ENCODE measurements at regions not wholly inside any gene's neighbourhood (a gene's known extent, or its start where the extent isn't known, plus 50 kb on each side); places are given as distances from the start of the nearest gene placed in this dataset.

DNA sequence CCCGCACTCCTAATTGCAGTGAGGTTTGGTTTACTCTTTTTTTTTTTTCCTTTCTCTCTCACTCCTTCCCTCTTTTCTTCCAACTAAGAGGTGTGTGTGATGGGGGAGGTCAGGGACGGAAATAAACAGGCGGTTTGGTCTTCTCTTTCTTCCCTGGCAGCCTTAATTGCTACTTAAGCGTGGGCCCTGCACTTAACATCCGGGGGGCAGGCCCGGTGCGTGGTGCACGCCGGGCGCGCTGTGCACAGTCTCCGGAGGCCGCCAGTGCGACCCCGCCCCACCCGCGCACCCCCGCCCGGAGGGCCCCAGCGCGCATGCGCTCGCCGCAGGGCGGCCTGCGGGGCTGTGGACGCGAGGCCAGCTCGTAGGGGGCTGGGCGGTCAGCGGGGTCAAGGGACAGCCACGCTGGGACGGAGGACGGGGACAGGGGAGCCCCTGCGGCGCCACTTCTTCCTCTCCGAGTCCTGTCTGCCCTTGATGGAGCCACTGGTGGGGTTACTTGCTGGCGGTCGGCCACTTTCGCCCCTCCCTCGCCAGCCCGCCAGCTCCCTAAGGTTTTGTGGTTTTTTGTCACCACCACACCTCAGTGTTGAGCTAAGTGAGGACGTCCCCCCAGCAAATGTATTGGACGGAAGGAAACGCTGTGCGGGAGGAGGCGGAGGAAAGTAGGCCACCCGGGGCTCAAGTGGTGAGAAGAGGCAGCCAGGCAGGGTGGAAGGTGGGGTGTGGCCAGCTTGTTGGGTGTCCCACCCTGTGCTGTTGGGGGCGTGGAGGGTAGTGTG is 120.9 kb downstream of the MRM1 start:
- H3K9me3 ChIP-seq (ENCODE audit: low read depth, low read length): no peaks in the 10 kb centered on the region
- peaks cover 9% of the 10 kb centered on the region for H3K27me3 ChIP-seq (ENCODE audit: insufficient read depth, low read length)
- H3K4me2 ChIP-seq (ENCODE audit: insufficient read depth, low read length): peak overlapping the region; percentile 88
- peak overlapping the region; percentile 85 for H2AFZ ChIP-seq (ENCODE audit: low read length)
- peak; percentile 93 for DNase-seq (ENCODE audit: insufficient read length, low spot score, missing footprints)
- peak overlapping the region; percentile 26 for H3K27ac ChIP-seq (ENCODE audit: low read depth, low read length)
- no peaks in the 10 kb centered on the region for H3K36me3 ChIP-seq (ENCODE audit: insufficient read depth, low read length)
- H3K4me1 ChIP-seq (ENCODE audit: insufficient read depth, low read length): peaks cover 8% of the 10 kb centered on the region
- H3K4me3 ChIP-seq (ENCODE audit: insufficient read depth, low read length): peak overlapping the region; percentile 63
- no peaks in the 10 kb centered on the region for H4K20me1 ChIP-seq (ENCODE audit: insufficient read depth, low read length)
- TF ChIP-seq, protein P1, sequence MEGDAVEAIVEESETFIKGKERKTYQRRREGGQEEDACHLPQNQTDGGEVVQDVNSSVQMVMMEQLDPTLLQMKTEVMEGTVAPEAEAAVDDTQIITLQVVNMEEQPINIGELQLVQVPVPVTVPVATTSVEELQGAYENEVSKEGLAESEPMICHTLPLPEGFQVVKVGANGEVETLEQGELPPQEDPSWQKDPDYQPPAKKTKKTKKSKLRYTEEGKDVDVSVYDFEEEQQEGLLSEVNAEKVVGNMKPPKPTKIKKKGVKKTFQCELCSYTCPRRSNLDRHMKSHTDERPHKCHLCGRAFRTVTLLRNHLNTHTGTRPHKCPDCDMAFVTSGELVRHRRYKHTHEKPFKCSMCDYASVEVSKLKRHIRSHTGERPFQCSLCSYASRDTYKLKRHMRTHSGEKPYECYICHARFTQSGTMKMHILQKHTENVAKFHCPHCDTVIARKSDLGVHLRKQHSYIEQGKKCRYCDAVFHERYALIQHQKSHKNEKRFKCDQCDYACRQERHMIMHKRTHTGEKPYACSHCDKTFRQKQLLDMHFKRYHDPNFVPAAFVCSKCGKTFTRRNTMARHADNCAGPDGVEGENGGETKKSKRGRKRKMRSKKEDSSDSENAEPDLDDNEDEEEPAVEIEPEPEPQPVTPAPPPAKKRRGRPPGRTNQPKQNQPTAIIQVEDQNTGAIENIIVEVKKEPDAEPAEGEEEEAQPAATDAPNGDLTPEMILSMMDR (IDR thresholded peaks at IDR 0.05; ENCODE audit: extremely low read depth, low read depth, low read length): no peak
- no peaks in the 10 kb centered on the region for H3K79me2 ChIP-seq (ENCODE audit: insufficient read depth, low read length)

DNA sequence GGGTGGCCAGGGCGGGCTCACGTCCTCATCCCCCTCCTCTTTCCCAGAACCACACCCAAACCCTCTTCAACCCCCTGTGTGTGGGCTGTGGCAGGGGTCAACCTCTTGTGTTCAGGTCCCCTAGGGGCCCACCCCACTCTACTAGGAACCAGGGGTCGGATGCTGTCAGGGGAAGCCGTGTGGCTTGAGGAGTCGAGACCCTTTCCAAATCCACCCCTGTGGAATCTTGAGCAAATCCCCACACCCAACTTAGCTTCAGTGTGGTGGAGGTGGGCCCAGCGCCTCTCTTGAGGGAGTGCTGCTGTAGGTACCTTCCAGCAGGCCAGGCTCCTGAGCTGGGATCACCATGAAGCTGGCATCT is 121.5 kb downstream of the MRM1 start:
- no peak for DNase-seq (ENCODE audit: insufficient read length, low spot score, missing footprints)
- Histone ChIP-seq H2AFZ (ENCODE audit: low read length) (no peak overlapping the region), H4K20me1 (ENCODE audit: insufficient read depth, low read length) (no peaks in the 10 kb centered on the region), H3K9me3 (ENCODE audit: low read depth, low read length) (no peaks in the 10 kb centered on the region), H3K4me1 (ENCODE audit: insufficient read depth, low read length) (peaks cover 8% of the 10 kb centered on the region), H3K27ac (ENCODE audit: low read depth, low read length) (no peak overlapping the region), H3K4me3 (ENCODE audit: insufficient read depth, low read length) (no peak overlapping the region), H3K27me3 (ENCODE audit: insufficient read depth, low read length) (peaks cover 14% of the 10 kb centered on the region), H3K79me2 (ENCODE audit: insufficient read depth, low read length) (no peaks in the 10 kb centered on the region), H3K4me2 (ENCODE audit: insufficient read depth, low read length) (peak overlapping the region; percentile 88), H3K36me3 (ENCODE audit: insufficient read depth, low read length) (no peaks in the 10 kb centered on the region)
- TF ChIP-seq, protein P1 (IDR thresholded peaks at IDR 0.05; ENCODE audit: extremely low read depth, low read depth, low read length): no peak

DNA sequence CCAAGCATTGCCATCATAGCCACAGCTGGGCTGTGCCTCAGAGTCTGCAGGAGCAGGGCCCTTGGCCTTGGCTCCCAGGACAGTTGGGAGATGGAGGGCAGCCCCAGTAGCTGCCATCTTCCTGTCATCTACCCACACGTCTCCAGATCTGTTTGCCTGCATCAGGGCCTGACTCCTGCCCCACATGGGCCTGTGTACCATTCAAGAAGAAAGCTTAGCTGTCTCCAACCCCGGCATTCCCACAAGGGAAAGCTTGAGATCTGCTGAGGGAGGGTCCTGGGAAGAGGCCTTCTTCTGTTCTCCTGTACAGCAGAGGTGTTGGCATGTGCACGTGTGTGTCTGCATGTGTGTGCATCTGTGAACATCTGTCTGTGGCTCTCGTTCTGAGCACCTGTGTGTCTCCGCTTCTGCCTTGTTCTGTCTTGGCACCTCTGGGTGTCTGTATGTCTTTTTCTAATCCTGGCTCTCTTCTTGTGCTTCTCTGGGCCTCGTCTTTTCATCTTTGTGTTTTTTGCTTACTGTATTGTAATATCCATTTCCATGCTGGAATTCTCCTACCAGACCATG is 122.2 kb downstream of the MRM1 start:
- Histone ChIP-seq H3K27ac (ENCODE audit: low read depth, low read length) (no peak overlapping the region), H3K4me3 (ENCODE audit: insufficient read depth, low read length) (no peak overlapping the region), H3K36me3 (ENCODE audit: insufficient read depth, low read length) (no peaks in the 10 kb centered on the region), H4K20me1 (ENCODE audit: insufficient read depth, low read length) (no peaks in the 10 kb centered on the region), H3K4me2 (ENCODE audit: insufficient read depth, low read length) (no peak overlapping the region), H3K79me2 (ENCODE audit: insufficient read depth, low read length) (no peaks in the 10 kb centered on the region), H3K9me3 (ENCODE audit: low read depth, low read length) (no peaks in the 10 kb centered on the region), H3K27me3 (ENCODE audit: insufficient read depth, low read length) (peaks cover 15% of the 10 kb centered on the region), H2AFZ (ENCODE audit: low read length) (no peak overlapping the region), H3K4me1 (ENCODE audit: insufficient read depth, low read length) (peaks cover 8% of the 10 kb centered on the region)
- TF ChIP-seq, protein P1 (IDR thresholded peaks at IDR 0.05; ENCODE audit: extremely low read depth, low read depth, low read length): no peak
- no peak for DNase-seq (ENCODE audit: insufficient read length, low spot score, missing footprints)

DNA sequence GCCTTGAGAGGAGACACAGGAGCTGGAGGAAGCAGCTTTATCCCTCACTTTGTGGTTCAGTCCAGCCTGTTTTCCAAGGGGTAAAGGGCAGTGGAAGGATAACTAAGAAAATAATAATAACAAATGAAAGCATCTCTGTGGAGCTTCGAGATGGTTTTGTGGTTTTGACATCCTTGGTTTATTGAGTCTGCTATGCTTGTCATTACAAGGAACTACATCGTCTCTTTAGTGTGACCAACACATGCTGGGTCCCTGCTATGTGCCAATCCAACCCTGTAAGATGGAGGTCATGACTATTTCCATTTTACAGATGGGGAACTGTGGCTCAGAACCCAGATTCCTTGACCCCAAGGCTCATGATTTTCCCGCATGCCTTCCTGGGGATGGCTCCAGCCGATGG is 124.8 kb downstream of the MRM1 start:
- Histone ChIP-seq H3K4me3 (ENCODE audit: insufficient read depth, low read length) (no peak overlapping the region), H3K27ac (ENCODE audit: low read depth, low read length) (no peak overlapping the region), H3K27me3 (ENCODE audit: insufficient read depth, low read length) (peaks cover 21% of the 10 kb centered on the region), H3K36me3 (ENCODE audit: insufficient read depth, low read length) (no peaks in the 10 kb centered on the region), H2AFZ (ENCODE audit: low read length) (no peak overlapping the region), H4K20me1 (ENCODE audit: insufficient read depth, low read length) (no peaks in the 10 kb centered on the region), H3K9me3 (ENCODE audit: low read depth, low read length) (no peaks in the 10 kb centered on the region), H3K79me2 (ENCODE audit: insufficient read depth, low read length) (no peaks in the 10 kb centered on the region), H3K4me1 (ENCODE audit: insufficient read depth, low read length) (peaks cover 8% of the 10 kb centered on the region), H3K4me2 (ENCODE audit: insufficient read depth, low read length) (no peak overlapping the region)
- TF ChIP-seq, protein P1 (IDR thresholded peaks at IDR 0.05; ENCODE audit: extremely low read depth, low read depth, low read length): no peak
- no peak for DNase-seq (ENCODE audit: insufficient read length, low spot score, missing footprints)
